ENCODE measurements at regions not wholly inside any gene's neighbourhood (a gene's known extent, or its start where the extent isn't known, plus 50 kb on each side); places are given as distances from the start of the nearest gene placed in this dataset.

GRCh38 chr5:163193886-163194285 is 243.5 kb upstream of the CCNG1 start:
- TF ChIP-seq CEBPB (IDR thresholded peaks at IDR 0.05; ENCODE audit: low read depth, low read length) (no peak), CTCF (conservative IDR thresholded peaks at IDR 0.05; ENCODE audit: low read depth, low read length) (no peak), POLR2A (IDR thresholded peaks at IDR 0.05; ENCODE audit: low read depth, low read length) (no peak)

Measured in IMR-90 (cell line).